ENCODE measurements at regions not wholly inside any gene's neighbourhood (a gene's known extent, or its start where the extent isn't known, plus 50 kb on each side); places are given as distances from the start of the nearest gene placed in this dataset.
"Not testable (repeated sequence)": the region's sequence is repeated elsewhere in the genome, so short reads cannot be mapped to it uniquely, and the experiment has no call there.

GRCh38 chr18:1825296-1825695 lies 746.0 kb downstream of the METTL4 start:
- TF ChIP-seq CTCF (IDR thresholded peaks at IDR 0.05; ENCODE audit: unreplicated experiment) = no peak
- Mint-ChIP-seq H3K27me3 (ENCODE audit: unreplicated experiment) (no peaks in the 10 kb centered on the region), H3K36me3 (ENCODE audit: low read depth, unreplicated experiment) (no peaks in the 10 kb centered on the region), H3K4me3 (ENCODE audit: unreplicated experiment) (no peak overlapping the region), H3K9me3 (ENCODE audit: unreplicated experiment) (no peaks in the 10 kb centered on the region), H3K4me1 (ENCODE audit: unreplicated experiment) (no peaks in the 10 kb centered on the region), H3K27ac (ENCODE audit: unreplicated experiment) (no peak overlapping the region)
- DNase-seq (ENCODE audit: low spot score) = no peak

GRCh38 chr18:1840878-1841277 lies 730.4 kb downstream of the METTL4 start:
- no peak for DNase-seq (ENCODE audit: low spot score)
- H3K36me3 Mint-ChIP-seq (ENCODE audit: low read depth, unreplicated experiment) = no peaks in the 10 kb centered on the region
- no peaks in the 10 kb centered on the region for H3K4me1 Mint-ChIP-seq (ENCODE audit: unreplicated experiment)
- TF ChIP-seq CTCF (IDR thresholded peaks at IDR 0.05; ENCODE audit: unreplicated experiment) = no peak
- H3K27me3 Mint-ChIP-seq (ENCODE audit: unreplicated experiment) = no peaks in the 10 kb centered on the region
- H3K27ac Mint-ChIP-seq (ENCODE audit: unreplicated experiment) = no peak overlapping the region
- H3K9me3 Mint-ChIP-seq (ENCODE audit: unreplicated experiment) = no peaks in the 10 kb centered on the region
- H3K4me3 Mint-ChIP-seq (ENCODE audit: unreplicated experiment) = no peak overlapping the region

- no peak for TF ChIP-seq CTCF (IDR thresholded peaks at IDR 0.05; ENCODE audit: unreplicated experiment)
- Mint-ChIP-seq H3K9me3 (ENCODE audit: unreplicated experiment) (no peaks in the 10 kb centered on the region), H3K36me3 (ENCODE audit: low read depth, unreplicated experiment) (no peaks in the 10 kb centered on the region), H3K4me3 (ENCODE audit: unreplicated experiment) (no peak overlapping the region), H3K4me1 (ENCODE audit: unreplicated experiment) (peaks cover 21% of the 10 kb centered on the region), H3K27ac (ENCODE audit: unreplicated experiment) (no peak overlapping the region), H3K27me3 (ENCODE audit: unreplicated experiment) (no peaks in the 10 kb centered on the region)
- no peak for DNase-seq (ENCODE audit: low spot score)
These were observed 724.7 kb downstream of the METTL4 start for GRCh38 chr18:1846640-1847039.

GRCh38 chr18:1848716-1849115 lies 722.6 kb downstream of the METTL4 start:
- Mint-ChIP-seq H3K27ac (ENCODE audit: unreplicated experiment) (peak overlapping the region; percentile 3), H3K9me3 (ENCODE audit: unreplicated experiment) (no peaks in the 10 kb centered on the region), H3K4me3 (ENCODE audit: unreplicated experiment) (no peak overlapping the region), H3K36me3 (ENCODE audit: low read depth, unreplicated experiment) (no peaks in the 10 kb centered on the region), H3K4me1 (ENCODE audit: unreplicated experiment) (peaks cover 21% of the 10 kb centered on the region), H3K27me3 (ENCODE audit: unreplicated experiment) (no peaks in the 10 kb centered on the region)
- TF ChIP-seq CTCF (IDR thresholded peaks at IDR 0.05; ENCODE audit: unreplicated experiment) = no peak
- DNase-seq (ENCODE audit: low spot score) = no peak

GRCh38 chr18:1849386-1849785 lies 721.9 kb downstream of the METTL4 start:
- no peak overlapping the region for H3K4me3 Mint-ChIP-seq (ENCODE audit: unreplicated experiment)
- peaks cover 21% of the 10 kb centered on the region for H3K4me1 Mint-ChIP-seq (ENCODE audit: unreplicated experiment)
- H3K27ac Mint-ChIP-seq (ENCODE audit: unreplicated experiment) = no peak overlapping the region
- no peak for TF ChIP-seq CTCF (IDR thresholded peaks at IDR 0.05; ENCODE audit: unreplicated experiment)
- no peak for DNase-seq (ENCODE audit: low spot score)
- no peaks in the 10 kb centered on the region for H3K36me3 Mint-ChIP-seq (ENCODE audit: low read depth, unreplicated experiment)
- no peaks in the 10 kb centered on the region for H3K27me3 Mint-ChIP-seq (ENCODE audit: unreplicated experiment)
- H3K9me3 Mint-ChIP-seq (ENCODE audit: unreplicated experiment) = no peaks in the 10 kb centered on the region

GRCh38 chr18:1857281-1857680 lies 714.0 kb downstream of the METTL4 start:
- H3K9me3 Mint-ChIP-seq (ENCODE audit: unreplicated experiment); H3K36me3 Mint-ChIP-seq (ENCODE audit: low read depth, unreplicated experiment); DNase-seq (ENCODE audit: low spot score); H3K27ac Mint-ChIP-seq (ENCODE audit: unreplicated experiment); H3K4me3 Mint-ChIP-seq (ENCODE audit: unreplicated experiment); H3K4me1 Mint-ChIP-seq (ENCODE audit: unreplicated experiment); H3K27me3 Mint-ChIP-seq (ENCODE audit: unreplicated experiment): not testable (repeated sequence)
